HCT116 (cell line): ENCODE measurements at regions not wholly inside any gene's neighbourhood (a gene's known extent, or its start where the extent isn't known, plus 50 kb on each side); places are given as distances from the start of the nearest gene placed in this dataset.

Experiments used
- ATAC-seq: fragments of 200-7000 bp; cut with Tn5 transposase; 2 replicates; pipeline ENCODE4 v1.9.1; 2020; ENCODE audit warnings: mild to moderate bottlenecking, moderate library complexity
- BruUV-seq: library from RNA; stranded (reverse); fragments of 400-500 nt; replicated peaks from 2 replicates; lab custom pipeline; 2021; lab: Mats Ljungman, UMichigan
- CTCF ChIA-PET: fragments of 300-600 bp; sonication (Branson Sonifier 250); formaldehyde crosslinking; loops from one replicate; lab custom pipeline; 2021; ENCODE audit warnings: antibody characterized with exemption; lab: Charles Lee
- POLR2A ChIA-PET: fragments of 300-600, 350-600 bp; sonication (Branson Sonifier 250); formaldehyde crosslinking; loops from one replicate; lab custom pipeline; 2021; ENCODE audit warnings: antibody characterized with exemption; lab: Charles Lee
- RAD21 ChIA-PET, 2 experiments: fragments of 300-600 bp; sonication (Branson Sonifier 250); formaldehyde crosslinking; loops; one replicate each; lab custom pipeline; 2023; ENCODE audit warnings: low total read pairs in 2 of 2; ENCODE audit not compliant: uncharacterized antibody in 2 of 2, unreplicated experiment in 2 of 2, low non-redundant PET in 1 of 2; lab: Charles Lee
- DNase-seq: peaks from one replicate; pipeline ENCODE4 v3.0.0-alpha.2; 2010; ENCODE audit warnings: low read depth, low spot score
- H2AFZ ChIP-seq: fragments of 200-600 bp; shearing (Covaris generic), sonication (generic); 2 replicates; pipeline ENCODE4 v1.6.1; 2017; ENCODE audit warnings: low read depth, mixed run types, mixed read lengths, antibody characterized with exemption, low read length; ENCODE audit not compliant: poor library complexity, severe bottlenecking
- H3K27ac ChIP-seq: 2 replicates; pipeline ENCODE4 v1.5.1; 2012; ENCODE audit warnings: low read depth, low read length
- H3K27me3 ChIP-seq: fragments of 200-600 bp; sonication (generic); 2 replicates; pipeline ENCODE4 v1.6.1; 2016; ENCODE audit warnings: mixed run types, low read length, mixed read lengths; ENCODE audit not compliant: insufficient read depth
- H3K36me3 ChIP-seq, 2 experiments: fragments of 200-500 bp in 1 of 2; fragments of 200-600 bp in 1 of 2; sonication (Bioruptor generic) in 1 of 2; sonication (generic) in 1 of 2; 2 replicates each; pipeline versions ENCODE4 v1.5.1 to v1.6.1; 2014 to 2016; ENCODE audit warnings: low read length in 2 of 2, inconsistent platforms in 1 of 2, mixed read lengths in 1 of 2, mixed run types in 1 of 2; ENCODE audit not compliant: insufficient read depth in 2 of 2, control insufficient read depth in 1 of 2
- H3K4me1 ChIP-seq, 2 experiments: fragments of 200-600 bp in 1 of 2; sonication (generic) in 1 of 2; 2 replicates each; pipeline versions ENCODE4 v1.5.1 to v1.6.1; 2012 to 2017; ENCODE audit warnings: low read length in 2 of 2, inconsistent platforms in 1 of 2, mild to moderate bottlenecking in 1 of 2, mixed read lengths in 1 of 2, mixed run types in 1 of 2, moderate library complexity in 1 of 2; ENCODE audit not compliant: insufficient read depth in 2 of 2, control insufficient read depth in 1 of 2
- H3K4me2 ChIP-seq: fragments of 200-600 bp; sonication (generic); 2 replicates; pipeline ENCODE4 v1.6.1; 2017; ENCODE audit warnings: mixed run types, low read length, mixed read lengths
- H3K4me3 ChIP-seq, 2 experiments: fragments of 200-600 bp in 1 of 2; sonication (generic) in 1 of 2; replicated peaks in 1 of 2; 2 replicates each; pipeline ENCODE4 v1.5.1; 2011 to 2016; ENCODE audit warnings: low read length in 2 of 2, control low read depth in 1 of 2, low read depth in 1 of 2, mild to moderate bottlenecking in 1 of 2, mixed read lengths in 1 of 2, mixed run types in 1 of 2
- H3K79me2 ChIP-seq: fragments of 200-600 bp; sonication (generic); 2 replicates; pipeline ENCODE4 v1.6.1; 2017; ENCODE audit warnings: mild to moderate bottlenecking, mixed run types, low read length, moderate library complexity, mixed read lengths; ENCODE audit not compliant: insufficient read depth
- H3K9ac ChIP-seq: fragments of 200-600 bp; sonication (generic); 2 replicates; pipeline ENCODE4 v1.6.1; 2016; ENCODE audit warnings: low read length, mixed read lengths
- H3K9me2 ChIP-seq: fragments of 200-600 bp; sonication (generic), shearing (Covaris generic); 2 replicates; pipeline ENCODE4 v1.6.1; 2017; ENCODE audit warnings: mixed run types, mild to moderate bottlenecking, moderate library complexity; ENCODE audit not compliant: insufficient read depth
- H3K9me3 ChIP-seq, 2 experiments: fragments of 200-500 bp in 1 of 2; fragments of 200-600 bp in 1 of 2; sonication (Bioruptor generic) in 1 of 2; sonication (generic) in 1 of 2; 2 replicates each; pipeline ENCODE4 v1.6.1; 2014 to 2017; ENCODE audit warnings: low read length in 2 of 2, mixed read lengths in 2 of 2, inconsistent platforms in 1 of 2, low read depth in 1 of 2, mild to moderate bottlenecking in 1 of 2, mixed run types in 1 of 2, moderate library complexity in 1 of 2; ENCODE audit not compliant: control insufficient read depth in 1 of 2, insufficient read depth in 1 of 2
- H4K20me1 ChIP-seq: fragments of 200-600 bp; sonication (generic), shearing (Covaris generic); 2 replicates; pipeline ENCODE4 v1.6.1; 2017; ENCODE audit warnings: mixed run types, mild to moderate bottlenecking, moderate library complexity; ENCODE audit not compliant: insufficient read depth
- ATF3 ChIP-seq: IDR thresholded peaks from 2 replicates; pipeline ENCODE4 v1.6.1; 2012
- EGR1 ChIP-seq: IDR thresholded peaks from 2 replicates; pipeline ENCODE4 v1.6.1; 2012; ENCODE audit warnings: low read depth
- ELF1 ChIP-seq: IDR thresholded peaks from 2 replicates; pipeline ENCODE4 v1.6.1; 2012; ENCODE audit warnings: low read depth, borderline replicate concordance
- EZH2 ChIP-seq: fragments of 200-600 bp; sonication (generic); IDR thresholded peaks from 2 replicates; pipeline ENCODE4 v1.6.1; 2017; ENCODE audit warnings: antibody characterized with exemption, mixed run types
- FOSL1 ChIP-seq: IDR thresholded peaks from 2 replicates; pipeline ENCODE4 v1.6.1; 2012; ENCODE audit warnings: low read depth
- JUND ChIP-seq: IDR thresholded peaks from 2 replicates; pipeline ENCODE4 v1.6.1; 2012
- POLR2A ChIP-seq: IDR thresholded peaks from 2 replicates; pipeline ENCODE4 v1.7.0; 2011; ENCODE audit warnings: borderline replicate concordance; ENCODE audit not compliant: insufficient read depth, insufficient read length; ENCODE audit errors: extremely low read depth
- POLR2AphosphoS5 ChIP-seq: IDR thresholded peaks from 2 replicates; pipeline ENCODE4 v1.6.1; 2011; ENCODE audit warnings: mild to moderate bottlenecking, low read depth, low read length, moderate library complexity
- RAD21 ChIP-seq: IDR thresholded peaks from 2 replicates; pipeline ENCODE4 v1.6.1; 2012; ENCODE audit warnings: low read depth, mild to moderate bottlenecking
- REST ChIP-seq: IDR thresholded peaks from 2 replicates; pipeline ENCODE4 v1.6.1; 2012; ENCODE audit warnings: low read depth
- SP1 ChIP-seq: IDR thresholded peaks from 2 replicates; pipeline ENCODE4 v1.6.1; 2012; ENCODE audit warnings: low read depth
- TCF7L2 ChIP-seq: IDR thresholded peaks from 2 replicates; pipeline ENCODE4 v1.7.0; 2011; ENCODE audit warnings: borderline replicate concordance, inconsistent platforms; ENCODE audit not compliant: insufficient read depth, insufficient read length; ENCODE audit errors: extremely low read depth
- YY1 ChIP-seq: IDR thresholded peaks from 2 replicates; pipeline ENCODE4 v1.6.1; 2011; ENCODE audit warnings: low read length, low read depth, moderate library complexity, mild to moderate bottlenecking; ENCODE audit not compliant: insufficient replicate concordance; ENCODE audit errors: extremely low read depth
- ZBTB33 ChIP-seq: IDR thresholded peaks from 2 replicates; pipeline ENCODE4 v1.6.1; 2011; ENCODE audit warnings: mild to moderate bottlenecking, low read length, moderate library complexity; ENCODE audit not compliant: insufficient replicate concordance; ENCODE audit errors: extremely low read depth
- ZFX ChIP-seq: fragments of 450-650 bp; IDR thresholded peaks from 2 replicates; pipeline ENCODE4 v1.6.1; 2017
- ZNF274 ChIP-seq: fragments of 200-500 bp; sonication (Bioruptor generic); IDR thresholded peaks from 2 replicates; pipeline ENCODE4 v1.6.1; 2014; ENCODE audit warnings: mild to moderate bottlenecking, low read depth, low read length, inconsistent platforms
- intact Hi-C: fragments of 100-400 bp; cut with micrococcal nuclease; formaldehyde crosslinking; loops from 2 replicates; pipeline ENCODE4 v1.10.0; 2022

- ChIA-PET RAD21 (no interaction called here), CTCF (no interaction called here), POLR2A (no interaction called here)
- no peaks in the 10 kb centered on the region for H3K27me3 ChIP-seq
- H3K9me2 ChIP-seq = no peaks in the 10 kb centered on the region
- H2AFZ ChIP-seq = no peak overlapping the region
- H3K79me2 ChIP-seq = no peaks in the 10 kb centered on the region
- no peak for DNase-seq
- H3K9ac ChIP-seq = no peak overlapping the region
- no peaks in the 10 kb centered on the region for H3K36me3 ChIP-seq
- intact Hi-C loops = no loop called here
- no peak overlapping the region for H3K4me3 ChIP-seq
- H3K27ac ChIP-seq = no peak overlapping the region
- no peak overlapping the region for H3K4me2 ChIP-seq
- H3K4me1 ChIP-seq = no peaks in the 10 kb centered on the region
- peaks cover 14 to 23% of the 10 kb centered on the region in 2 experiments; a peak in 2 of 4 replicates for H3K9me3 ChIP-seq
- H4K20me1 ChIP-seq = no peaks in the 10 kb centered on the region
- ATAC-seq = no peak
- no peak for TF ChIP-seq POLR2AphosphoS5
- no peak for TF ChIP-seq ELF1
- no peak for TF ChIP-seq SP1
- TF ChIP-seq JUND = no peak
- TF ChIP-seq EZH2 = no peak
- TF ChIP-seq RAD21 = no peak
- TF ChIP-seq POLR2A = no peak
- no peak for TF ChIP-seq EGR1
- no peak for TF ChIP-seq ATF3
- TF ChIP-seq ZFX = no peak
- TF ChIP-seq TCF7L2 = no peak
- BruUV-seq = no TSS peak
Measured at GRCh38 chr13:58792854-58793253, 1161.3 kb downstream of the PCDH17 start.

- H3K9me2 ChIP-seq = no peaks in the 10 kb centered on the region
- no peak overlapping the region for H3K4me2 ChIP-seq
- no peak for TF ChIP-seq REST
- TF ChIP-seq EZH2 = no peak
- TF ChIP-seq ZBTB33 = no peak
- no peak for TF ChIP-seq FOSL1
- TF ChIP-seq JUND = no peak
- no peak for TF ChIP-seq POLR2A
- TF ChIP-seq ZNF274 = no peak
- TF ChIP-seq YY1 = no peak
- no peak for TF ChIP-seq RAD21
- ChIA-PET CTCF (no interaction called here), POLR2A (no interaction called here), RAD21 (no interaction called here)
- no peak for DNase-seq
- H3K9ac ChIP-seq = no peak overlapping the region
- no peak for ATAC-seq
- H3K27ac ChIP-seq = no peak overlapping the region
- no peak overlapping the region for H3K4me3 ChIP-seq
- no peaks in the 10 kb centered on the region for H4K20me1 ChIP-seq
- intact Hi-C loops = no loop called here
- no peaks in the 10 kb centered on the region for H3K4me1 ChIP-seq
- no peaks in the 10 kb centered on the region for H3K36me3 ChIP-seq
- H3K9me3 ChIP-seq = peaks cover 6 to 15% of the 10 kb centered on the region in 2 experiments; a peak in 2 of 4 replicates
- H3K79me2 ChIP-seq = no peaks in the 10 kb centered on the region
- H2AFZ ChIP-seq = no peak overlapping the region
- BruUV-seq = no TSS peak
- H3K27me3 ChIP-seq = no peaks in the 10 kb centered on the region
Measured at GRCh38 chr13:58795715-58796114, 1164.2 kb downstream of the PCDH17 start.
